Transverse colon (tissue), 4 donors: ENCODE measurements at regions not wholly inside any gene's neighbourhood (a gene's known extent, or its start where the extent isn't known, plus 50 kb on each side); places are given as distances from the start of the nearest gene placed in this dataset.

ENCODE experiments used
- DNase-seq: peaks from one replicate; pipeline ENCODE4 v3.0.0-alpha.2; 2019
- H3K27ac ChIP-seq, 4 donors: fragments of 200-600 bp; sonication (generic); 2 replicates each; pipeline ENCODE4 v1.5.1; 2016 to 2018; ENCODE audit warnings: inconsistent platforms in 4 of 4
- H3K27me3 ChIP-seq: fragments of 200-600 bp; sonication (generic); 2 replicates; pipeline ENCODE4 v1.5.1; 2017; ENCODE audit warnings: inconsistent platforms
- H3K36me3 ChIP-seq, 4 donors: fragments of 200-600 bp; sonication (generic); 2 replicates each; pipeline ENCODE4 v1.5.1; 2017 to 2019; ENCODE audit warnings: inconsistent platforms in 4 of 4
- H3K4me1 ChIP-seq, 4 donors: fragments of 200-600 bp; sonication (generic); 2 replicates each; pipeline ENCODE4 v1.5.1; 2017 to 2020; ENCODE audit warnings: inconsistent platforms in 4 of 4
- H3K4me3 ChIP-seq, 4 donors: fragments of 200-600 bp; sonication (generic); 1 replicate in 1 of 4; 2 replicates in 3 of 4; pipeline versions ENCODE4 v1.5.1 to v1.6.1; 2017 to 2019; ENCODE audit warnings: inconsistent platforms in 4 of 4
- H3K9me3 ChIP-seq, 2 donors: fragments of 200-600 bp; sonication (generic); 2 replicates each; pipeline ENCODE4 v1.5.1; 2017 to 2019; ENCODE audit warnings: inconsistent platforms in 2 of 2
- EP300 ChIP-seq: sonication (generic); formaldehyde crosslinking; IDR thresholded peaks from one replicate; pipeline ENCODE4 v1.6.1; 2017; ENCODE audit warnings: antibody characterized with exemption, low read depth
- POLR2A ChIP-seq: fragments of 450-650 bp; IDR thresholded peaks from one replicate; pipeline ENCODE4 v1.6.1; 2016; ENCODE audit warnings: antibody characterized with exemption, mild to moderate bottlenecking, moderate library complexity
- POLR2AphosphoS5 ChIP-seq, 3 donors: sonication (generic); formaldehyde crosslinking; IDR thresholded peaks; one replicate each; pipeline ENCODE4 v1.6.1; 2016; ENCODE audit warnings: antibody characterized with exemption in 3 of 3
- WGBS, 2 donors: methylation state at CpG; one replicate each; pipeline ENCODE4 v1.1.5; 2018; ENCODE audit warnings: low coverage in 1 of 2; 5-methylcytosine and 5-hydroxymethylcytosine counted together
- in situ Hi-C, 4 donors: fragments of 200-750 bp; cut with MboI; loops; one replicate each; pipeline versions ENCODE4 v1.15.0 to v1.15.1; 2017; ENCODE audit warnings: low sequenced_read_pairs in 3 of 4, low pct_ligation_motif_present in 1 of 4, low pct_unique_long_range_greater_than_20kb in 1 of 4
- intact Hi-C: fragments of 100-400 bp; cut with DNase I; formaldehyde crosslinking; loops from one replicate; pipeline ENCODE4 v1.15.1; 2023; ENCODE audit warnings: low total_unique reads
- TF ChIP-seq, protein P1 (sequence below), 5 experiments: fragments of 200-600 bp in 3 of 5; fragments of 450-650 bp in 2 of 5; sonication (generic) in 3 of 5; IDR thresholded peaks; 1 replicate in 2 of 5; 2 replicates in 3 of 5; pipeline ENCODE4 v1.5.1; 2016 to 2017; ENCODE audit warnings: antibody characterized with exemption in 5 of 5, inconsistent platforms in 3 of 5, mild to moderate bottlenecking in 2 of 5, moderate library complexity in 1 of 5

GRCh38 chr13:73365681-73366080, 306.9 kb downstream of the KLF5 start:
- 65 to 67% methylated on average over 4 of the region's 4 CpGs for WGBS, 2 donors

GRCh38 chr13:73365252-73365651, 306.4 kb downstream of the KLF5 start:
- Histone ChIP-seq H3K4me3 (no peak overlapping the region), H3K4me1 (peaks cover 5 to 34% (median 14%) of the 10 kb centered on the region in 4 donors), H3K36me3 (no peaks in the 10 kb centered on the region), H3K27me3 (no peaks in the 10 kb centered on the region), H3K27ac (peak overlapping the region; percentile 44 to 64 (median 54)), H3K9me3 (no peaks in the 10 kb centered on the region)
- intact Hi-C loops (no loop called here), in situ Hi-C loops (no loop called here)
- DNase-seq = no peak
- WGBS, 2 donors = 29 to 42% methylated on average over 3 of the region's 3 CpGs
- TF ChIP-seq EP300 (no peak), POLR2A (no peak), POLR2AphosphoS5 (IDR thresholded peaks at IDR 0.05) (no peak)
- TF ChIP-seq, protein P1, sequence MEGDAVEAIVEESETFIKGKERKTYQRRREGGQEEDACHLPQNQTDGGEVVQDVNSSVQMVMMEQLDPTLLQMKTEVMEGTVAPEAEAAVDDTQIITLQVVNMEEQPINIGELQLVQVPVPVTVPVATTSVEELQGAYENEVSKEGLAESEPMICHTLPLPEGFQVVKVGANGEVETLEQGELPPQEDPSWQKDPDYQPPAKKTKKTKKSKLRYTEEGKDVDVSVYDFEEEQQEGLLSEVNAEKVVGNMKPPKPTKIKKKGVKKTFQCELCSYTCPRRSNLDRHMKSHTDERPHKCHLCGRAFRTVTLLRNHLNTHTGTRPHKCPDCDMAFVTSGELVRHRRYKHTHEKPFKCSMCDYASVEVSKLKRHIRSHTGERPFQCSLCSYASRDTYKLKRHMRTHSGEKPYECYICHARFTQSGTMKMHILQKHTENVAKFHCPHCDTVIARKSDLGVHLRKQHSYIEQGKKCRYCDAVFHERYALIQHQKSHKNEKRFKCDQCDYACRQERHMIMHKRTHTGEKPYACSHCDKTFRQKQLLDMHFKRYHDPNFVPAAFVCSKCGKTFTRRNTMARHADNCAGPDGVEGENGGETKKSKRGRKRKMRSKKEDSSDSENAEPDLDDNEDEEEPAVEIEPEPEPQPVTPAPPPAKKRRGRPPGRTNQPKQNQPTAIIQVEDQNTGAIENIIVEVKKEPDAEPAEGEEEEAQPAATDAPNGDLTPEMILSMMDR (IDR thresholded peaks at IDR 0.05) = no peak

More at GRCh38 chr13:73365681-73366080, 306.9 kb downstream of the KLF5 start:
- no peaks in the 10 kb centered on the region for H3K36me3 ChIP-seq
- peaks cover 5 to 34% (median 14%) of the 10 kb centered on the region in 4 donors for H3K4me1 ChIP-seq
- H3K27ac ChIP-seq = peak overlapping the region; percentile 44 to 64 (median 54)
- H3K9me3 ChIP-seq = no peaks in the 10 kb centered on the region
- TF ChIP-seq POLR2A (no peak), POLR2AphosphoS5 (IDR thresholded peaks at IDR 0.05) (no peak), EP300 (no peak)
- TF ChIP-seq, protein P1 (IDR thresholded peaks at IDR 0.05) = no peak
- no peaks in the 10 kb centered on the region for H3K27me3 ChIP-seq
- no peak for DNase-seq
- intact Hi-C loops (no loop called here), in situ Hi-C loops (no loop called here)
- H3K4me3 ChIP-seq = no peak overlapping the region

DNA sequence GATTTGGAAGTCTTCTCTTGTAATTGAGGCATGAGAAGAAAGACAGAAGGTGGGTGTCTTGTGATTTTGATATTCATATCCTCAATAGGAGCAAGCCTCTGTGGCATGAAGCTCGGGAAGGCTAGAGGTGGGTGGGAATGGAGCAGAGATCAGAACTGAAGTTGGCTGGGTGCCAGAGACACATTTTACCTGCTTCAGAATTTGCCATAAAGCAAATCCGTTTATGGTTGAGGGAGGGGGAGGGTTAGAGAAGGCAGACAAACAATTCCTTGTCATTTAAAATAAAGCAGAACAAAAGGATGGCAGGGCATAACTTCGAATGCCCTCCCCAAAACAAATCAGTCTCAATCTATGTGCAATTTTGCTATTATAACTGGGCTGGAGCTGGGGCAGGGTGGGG, 305.9 kb downstream of the KLF5 start:
- WGBS, 2 donors = 31 to 41% methylated on average over 3 of the region's 3 CpGs
- Histone ChIP-seq H3K27me3 (no peaks in the 10 kb centered on the region), H3K9me3 (no peaks in the 10 kb centered on the region), H3K27ac (peak overlapping the region; percentile 44 to 64 (median 54)), H3K36me3 (no peaks in the 10 kb centered on the region), H3K4me1 (peaks cover 5 to 32% (median 12%) of the 10 kb centered on the region in 4 donors), H3K4me3 (no peak overlapping the region)
- intact Hi-C loops = no loop called here
- TF ChIP-seq POLR2AphosphoS5 (IDR thresholded peaks at IDR 0.05) = no peak
- TF ChIP-seq EP300 = no peak
- TF ChIP-seq POLR2A = no peak
- TF ChIP-seq, protein P1 (IDR thresholded peaks at IDR 0.05) = no peak
- DNase-seq = peak; percentile 44
- in situ Hi-C loops = no loop called here

- Histone ChIP-seq H3K36me3 (no peaks in the 10 kb centered on the region), H3K27me3 (no peaks in the 10 kb centered on the region), H3K9me3 (no peaks in the 10 kb centered on the region), H3K27ac (no peak overlapping the region), H3K4me1 (no peaks in the 10 kb centered on the region), H3K4me3 (no peak overlapping the region)
- intact Hi-C loops = no loop called here
- DNase-seq = no peak
- in situ Hi-C loops = no loop called here
- TF ChIP-seq POLR2A (no peak), EP300 (no peak), POLR2AphosphoS5 (IDR thresholded peaks at IDR 0.05) (no peak)
- TF ChIP-seq, protein P1 (IDR thresholded peaks at IDR 0.05) = no peak
These were observed 299.8 kb downstream of the KLF5 start for GRCh38 chr13:73358606-73359095.
